Choroid plexus epithelial cell (primary cell): ENCODE measurements at regions not wholly inside any gene's neighbourhood (a gene's known extent, or its start where the extent isn't known, plus 50 kb on each side); places are given as distances from the start of the nearest gene placed in this dataset.

Experiments used
- DNase-seq: peaks from one replicate; pipeline ENCODE4 v3.0.0-alpha.2; 2010; ENCODE audit warnings: low read depth
- H3K4me3 ChIP-seq: 2 replicates; pipeline ENCODE4 v1.5.1; 2011; ENCODE audit warnings: low read depth, mild to moderate bottlenecking, control low read depth, low read length, moderate library complexity
- TF ChIP-seq, protein P1 (sequence below): conservative IDR thresholded peaks from 2 replicates; pipeline ENCODE4 v1.5.1; 2011; ENCODE audit warnings: low read depth, mild to moderate bottlenecking, control low read depth, inconsistent platforms, low read length, moderate library complexity

DNA sequence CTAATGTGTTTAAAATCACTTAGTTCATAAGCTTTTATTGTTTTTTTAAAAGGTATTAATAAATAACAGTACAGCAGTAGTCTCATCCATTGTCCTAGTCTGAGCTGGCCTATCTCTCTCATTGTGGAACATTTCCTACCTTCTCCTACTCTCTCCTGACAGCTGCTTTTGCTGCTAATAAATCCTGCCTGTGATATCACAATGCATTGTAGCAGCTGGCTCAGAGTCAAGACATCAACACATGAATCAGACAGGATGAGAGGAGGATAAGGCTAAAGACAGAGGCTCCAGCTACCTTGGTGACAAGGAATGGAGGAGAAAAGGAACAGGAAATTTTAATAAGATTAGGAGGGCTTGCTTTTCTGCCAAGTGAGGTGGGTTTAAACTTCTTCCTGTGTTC, 626.1 kb downstream of the HS3ST4 start:
- TF ChIP-seq, protein P1, sequence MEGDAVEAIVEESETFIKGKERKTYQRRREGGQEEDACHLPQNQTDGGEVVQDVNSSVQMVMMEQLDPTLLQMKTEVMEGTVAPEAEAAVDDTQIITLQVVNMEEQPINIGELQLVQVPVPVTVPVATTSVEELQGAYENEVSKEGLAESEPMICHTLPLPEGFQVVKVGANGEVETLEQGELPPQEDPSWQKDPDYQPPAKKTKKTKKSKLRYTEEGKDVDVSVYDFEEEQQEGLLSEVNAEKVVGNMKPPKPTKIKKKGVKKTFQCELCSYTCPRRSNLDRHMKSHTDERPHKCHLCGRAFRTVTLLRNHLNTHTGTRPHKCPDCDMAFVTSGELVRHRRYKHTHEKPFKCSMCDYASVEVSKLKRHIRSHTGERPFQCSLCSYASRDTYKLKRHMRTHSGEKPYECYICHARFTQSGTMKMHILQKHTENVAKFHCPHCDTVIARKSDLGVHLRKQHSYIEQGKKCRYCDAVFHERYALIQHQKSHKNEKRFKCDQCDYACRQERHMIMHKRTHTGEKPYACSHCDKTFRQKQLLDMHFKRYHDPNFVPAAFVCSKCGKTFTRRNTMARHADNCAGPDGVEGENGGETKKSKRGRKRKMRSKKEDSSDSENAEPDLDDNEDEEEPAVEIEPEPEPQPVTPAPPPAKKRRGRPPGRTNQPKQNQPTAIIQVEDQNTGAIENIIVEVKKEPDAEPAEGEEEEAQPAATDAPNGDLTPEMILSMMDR, result no peak
- no peak for DNase-seq
- H3K4me3 ChIP-seq, result no peak overlapping the region

GRCh38 chr16:26330654-26331053, 638.9 kb downstream of the HS3ST4 start:
- no peak for DNase-seq
- no peak overlapping the region for H3K4me3 ChIP-seq
- TF ChIP-seq, protein P1, result no peak

DNA sequence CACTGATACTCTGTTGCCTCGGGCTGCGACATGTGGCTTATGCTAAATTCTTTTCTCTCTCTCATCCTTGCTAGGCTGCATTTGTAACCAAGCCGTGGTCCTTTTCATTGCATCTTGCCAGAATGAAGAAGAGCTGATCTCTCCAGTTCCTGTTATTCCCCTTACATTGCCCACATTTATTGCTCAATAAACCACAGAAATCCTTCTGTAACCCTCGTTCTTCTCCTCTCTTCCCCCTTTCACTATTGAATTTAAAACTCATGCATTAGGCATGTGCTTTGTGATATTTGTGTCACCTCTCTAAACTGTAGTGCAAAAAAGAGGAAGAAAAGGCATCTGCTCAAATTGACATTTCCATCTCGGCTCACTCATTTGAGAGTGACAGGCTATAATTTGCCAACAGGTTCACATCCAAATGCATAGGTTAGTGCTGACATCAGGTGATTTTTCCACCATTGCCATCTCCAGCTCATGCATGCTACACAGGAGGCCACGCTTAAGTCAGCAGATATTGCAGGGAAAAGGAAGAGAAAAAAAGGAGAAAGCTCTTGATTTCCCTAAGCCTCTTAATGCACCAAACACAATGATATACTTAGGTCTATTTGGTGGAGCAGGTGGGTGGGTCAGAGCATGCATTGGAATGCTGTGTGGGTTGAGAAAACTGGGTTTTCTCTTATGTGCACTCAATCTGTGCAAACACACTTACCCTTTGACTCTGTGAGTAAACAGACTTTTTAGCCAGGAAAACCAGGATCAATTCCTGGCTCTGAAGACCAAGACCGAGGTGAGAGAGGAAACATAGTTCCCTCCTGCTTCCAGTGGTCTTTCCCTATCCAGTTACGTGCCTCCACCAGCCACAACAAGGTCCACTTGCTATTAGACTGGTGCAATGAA, 642.7 kb downstream of the HS3ST4 start:
- no peak overlapping the region for H3K4me3 ChIP-seq
- no peak for DNase-seq
- TF ChIP-seq, protein P1, result no peak

- TF ChIP-seq, protein P1, result no peak
- no peak for DNase-seq
- no peak overlapping the region for H3K4me3 ChIP-seq
Observed at GRCh38 chr16:26335236-26335853, 643.6 kb downstream of the HS3ST4 start.

DNA sequence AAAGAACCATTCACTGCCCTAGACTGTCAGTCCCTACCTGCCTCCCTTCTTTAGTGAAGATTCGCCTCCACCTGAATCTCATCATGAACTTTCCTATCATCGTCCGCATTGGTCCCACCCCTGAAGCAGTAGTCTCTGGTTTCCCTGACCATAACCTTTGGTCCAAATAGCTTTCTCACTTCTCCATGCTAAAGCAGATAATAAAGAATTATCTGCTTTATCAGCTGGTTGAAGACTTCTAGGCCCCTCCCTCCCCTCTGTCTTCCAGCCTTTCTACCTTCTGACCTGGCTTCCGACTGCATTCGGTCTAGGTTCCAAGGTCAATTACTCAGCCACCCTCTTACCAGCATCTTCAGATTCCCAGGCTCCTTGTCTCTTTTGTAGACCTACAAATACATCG, 650.9 kb downstream of the HS3ST4 start:
- TF ChIP-seq, protein P1, result no peak
- no peak for DNase-seq
- H3K4me3 ChIP-seq, result no peak overlapping the region

- no peak for DNase-seq
- H3K4me3 ChIP-seq, result no peak overlapping the region
- TF ChIP-seq, protein P1, result no peak
Observed at GRCh38 chr16:26344240-26344776, 652.5 kb downstream of the HS3ST4 start.
